Endothelial cell of umbilical vein (primary cell): ENCODE measurements at regions not wholly inside any gene's neighbourhood (a gene's known extent, or its start where the extent isn't known, plus 50 kb on each side); places are given as distances from the start of the nearest gene placed in this dataset.

Experiments
- BruUV-seq: library from RNA; stranded (reverse); fragments of 400-500 nt; replicated peaks from 2 replicates; lab custom pipeline; 2021; lab: Mats Ljungman, UMichigan
- CTCF ChIA-PET: fragments of 300-600, 350-600 bp; sonication (Branson Sonifier 250); formaldehyde crosslinking; loops from one replicate; lab custom pipeline; 2021; ENCODE audit warnings: antibody characterized with exemption, inconsistent platforms; lab: Charles Lee
- POLR2A ChIA-PET: fragments of 300-600, 350-600 bp; sonication (Branson Sonifier 250); formaldehyde crosslinking; loops from one replicate; lab custom pipeline; 2021; ENCODE audit warnings: antibody characterized with exemption, inconsistent platforms; lab: Charles Lee
- DNase-seq: peaks from one replicate; pipeline ENCODE4 v3.0.0-alpha.2; 2011; ENCODE audit warnings: low read depth, low spot score
- FAIRE-seq: peaks from 2 replicates; lab custom pipeline; 2011; peaks lifted over from hg19 to GRCh38; lab: Jason Lieb, UNC
- H2AFZ ChIP-seq: 2 replicates; pipeline ENCODE4 v1.6.0; 2012; ENCODE audit warnings: low read depth, low read length, control low read depth, inconsistent platforms
- H3K27ac ChIP-seq: 2 replicates; pipeline ENCODE4 v1.5.1; 2011; ENCODE audit warnings: low read depth, mild to moderate bottlenecking, control low read depth, low read length, moderate library complexity; ENCODE audit not compliant: insufficient read depth
- H3K27me3 ChIP-seq, 2 experiments: 2 replicates each; pipeline versions ENCODE4 v1.6.0 to v1.6.1; 2011; ENCODE audit warnings: low read length in 2 of 2, mixed read lengths in 1 of 2; ENCODE audit not compliant: control insufficient read depth in 2 of 2, insufficient read depth in 2 of 2
- H3K36me3 ChIP-seq, 2 experiments: 2 replicates in 1 of 2; 3 replicates in 1 of 2; pipeline ENCODE4 v1.5.1; 2011; ENCODE audit warnings: low read length in 2 of 2, mild to moderate bottlenecking in 1 of 2, moderate library complexity in 1 of 2; ENCODE audit not compliant: control insufficient read depth in 2 of 2, insufficient read depth in 2 of 2; ENCODE audit errors: extremely low read depth in 1 of 2
- H3K4me1 ChIP-seq: 3 replicates; pipeline ENCODE4 v1.5.1; 2011; ENCODE audit warnings: mild to moderate bottlenecking, low read length; ENCODE audit not compliant: control insufficient read depth, insufficient read depth; ENCODE audit errors: extremely low read depth
- H3K4me2 ChIP-seq: 2 replicates; pipeline ENCODE4 v1.6.1; 2011; ENCODE audit warnings: low read length, control low read depth, mixed read lengths; ENCODE audit not compliant: insufficient read depth
- H3K4me3 ChIP-seq, 3 experiments: fragments of 200-600 bp in 1 of 3; sonication (generic), shearing (Covaris generic) in 1 of 3; replicated peaks in 1 of 3; 2 replicates each; pipeline ENCODE4 v1.5.1; 2011 to 2016; ENCODE audit warnings: control low read depth in 3 of 3, low read length in 3 of 3, mild to moderate bottlenecking in 2 of 3, inconsistent platforms in 1 of 3, low read depth in 1 of 3, moderate library complexity in 1 of 3; ENCODE audit not compliant: insufficient read depth in 1 of 3
- H3K79me2 ChIP-seq: 2 replicates; pipeline ENCODE4 v1.6.0; 2012; ENCODE audit warnings: low read length, inconsistent platforms; ENCODE audit not compliant: control insufficient read depth, insufficient read depth
- H3K9ac ChIP-seq: replicated peaks from 2 replicates; pipeline ENCODE3; 2011; ENCODE audit warnings: low read length, control low read depth; ENCODE audit not compliant: insufficient read depth; ENCODE audit errors: extremely low read depth
- H3K9me1 ChIP-seq: replicated peaks from 3 replicates; pipeline ENCODE4 v1.6.0; 2011; ENCODE audit warnings: mild to moderate bottlenecking, low read length; ENCODE audit not compliant: control insufficient read depth, insufficient read depth; ENCODE audit errors: extremely low read depth
- H3K9me3 ChIP-seq: replicated peaks from 2 replicates; pipeline ENCODE4 v1.5.1; 2012; ENCODE audit warnings: low read length, inconsistent platforms; ENCODE audit not compliant: control insufficient read depth, insufficient read depth
- H4K20me1 ChIP-seq: replicated peaks from 2 replicates; pipeline ENCODE3; 2011; ENCODE audit warnings: mild to moderate bottlenecking, low read length; ENCODE audit not compliant: control insufficient read depth, insufficient read depth; ENCODE audit errors: extremely low read depth
- MYC ChIP-seq: IDR thresholded peaks from one replicate; pipeline ENCODE4 v1.6.1; 2011; ENCODE audit warnings: mild to moderate bottlenecking, low read depth, low read length
- POLR2A ChIP-seq: IDR thresholded peaks from 2 replicates; pipeline ENCODE4 v1.6.1; 2012; ENCODE audit warnings: low read depth, mild to moderate bottlenecking, control low read depth, low read length
- dilution Hi-C: fragments of 300-500 bp; cut with MboI; formaldehyde crosslinking; loops from one replicate; pipeline ENCODE4 v1.15.0; 2019; ENCODE audit warnings: low sequenced_read_pairs; ENCODE audit not compliant: extremely low pct_ligation_motif_present
- intact Hi-C: fragments of 100-400 bp; cut with micrococcal nuclease; formaldehyde crosslinking; loops from one replicate; pipeline ENCODE4 v1.10.0; 2022
- TF ChIP-seq, protein P1 (sequence below), 2 donors: IDR thresholded peaks; 1 replicate in 1 of 2; 2 replicates in 1 of 2; pipeline ENCODE4 v1.5.1; 2011; ENCODE audit warnings: low read length in 2 of 2, mild to moderate bottlenecking in 2 of 2, moderate library complexity in 2 of 2, control low read depth in 1 of 2, inconsistent platforms in 1 of 2, low read depth in 1 of 2; ENCODE audit not compliant: insufficient read depth in 1 of 2; ENCODE audit errors: extremely low read depth in 1 of 2

DNA sequence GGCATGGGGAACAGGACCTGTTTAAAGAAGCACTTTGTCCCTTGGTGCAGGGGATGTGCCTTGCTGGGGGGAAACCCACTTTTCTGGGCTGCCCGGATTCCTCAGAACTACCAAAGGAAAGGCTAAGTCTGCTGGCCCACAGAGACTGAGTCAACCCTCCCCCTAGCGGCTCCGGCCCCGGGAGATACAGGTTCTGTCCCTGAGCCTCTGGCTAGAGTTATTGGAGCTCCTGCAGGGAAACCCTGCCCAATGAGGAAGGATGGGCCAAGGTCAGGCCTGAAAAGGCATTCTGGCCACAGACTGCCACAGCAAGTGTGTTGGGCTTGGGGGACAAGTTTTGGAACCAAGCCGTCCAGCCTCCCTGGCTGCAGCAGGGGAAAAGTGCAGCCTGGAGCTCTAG lies 490.9 kb upstream of the ACTRT1 start:
- Histone ChIP-seq H3K4me2 (no peak overlapping the region), H2AFZ (no peak overlapping the region), H3K9me3 (no peaks in the 10 kb centered on the region), H3K4me3 (no peak overlapping the region), H3K27me3 (no peaks in the 10 kb centered on the region), H3K4me1 (no peaks in the 10 kb centered on the region), H4K20me1 (no peaks in the 10 kb centered on the region), H3K36me3 (no peaks in the 10 kb centered on the region), H3K9ac (no peak overlapping the region), H3K9me1 (no peaks in the 10 kb centered on the region), H3K79me2 (no peaks in the 10 kb centered on the region), H3K27ac (no peak overlapping the region)
- ChIA-PET POLR2A (no interaction called here), CTCF (no interaction called here)
- no TSS peak for BruUV-seq
- no peak for FAIRE-seq
- no peak for TF ChIP-seq MYC
- intact Hi-C loops (no loop called here), dilution Hi-C loops (no loop called here)
- no peak for DNase-seq

DNA sequence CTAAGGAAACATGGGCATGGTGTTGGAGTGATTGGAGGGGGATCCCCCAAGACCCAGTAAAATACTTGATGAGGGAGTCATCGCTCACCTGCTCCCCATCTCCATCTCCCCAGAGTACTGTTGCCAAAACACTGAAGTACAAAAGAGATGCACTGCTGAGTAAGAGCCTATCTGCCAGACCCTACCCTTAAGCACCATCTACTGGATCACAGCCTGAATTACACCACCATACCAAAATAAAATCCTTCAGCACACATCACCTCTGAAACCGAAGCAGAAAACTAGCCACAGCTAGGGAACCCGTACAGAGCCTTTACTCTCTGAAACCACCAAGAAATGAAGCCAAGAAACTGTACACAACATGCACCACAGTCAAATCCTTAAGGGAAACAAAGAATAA lies 466.3 kb upstream of the ACTRT1 start:
- intact Hi-C loops, result loop anchor here (1.0 to 10.0 kb wide), 2 partner anchors 411 to 494 kb away; no protein-coding TSS in a partner anchor
- peak; percentile 33 for DNase-seq
- CTCF ChIA-PET, result interaction anchor here (2.7 to 3.2 kb wide), 2 partner anchors 412 to 1748 kb away, joined by 18 to 19 read pairs; no protein-coding TSS in a partner anchor

More for the DNA sequence above, 466.3 kb upstream of the ACTRT1 start:
- Histone ChIP-seq H4K20me1 (no peaks in the 10 kb centered on the region), H3K9me1 (no peaks in the 10 kb centered on the region), H3K9me3 (no peaks in the 10 kb centered on the region), H3K27me3 (no peaks in the 10 kb centered on the region), H2AFZ (no peak overlapping the region), H3K36me3 (no peaks in the 10 kb centered on the region), H3K27ac (no peak overlapping the region), H3K4me1 (no peaks in the 10 kb centered on the region), H3K4me2 (no peak overlapping the region), H3K79me2 (no peaks in the 10 kb centered on the region), H3K4me3 (no peak overlapping the region), H3K9ac (no peak overlapping the region)
- no TSS peak for BruUV-seq
- TF ChIP-seq, protein P1, sequence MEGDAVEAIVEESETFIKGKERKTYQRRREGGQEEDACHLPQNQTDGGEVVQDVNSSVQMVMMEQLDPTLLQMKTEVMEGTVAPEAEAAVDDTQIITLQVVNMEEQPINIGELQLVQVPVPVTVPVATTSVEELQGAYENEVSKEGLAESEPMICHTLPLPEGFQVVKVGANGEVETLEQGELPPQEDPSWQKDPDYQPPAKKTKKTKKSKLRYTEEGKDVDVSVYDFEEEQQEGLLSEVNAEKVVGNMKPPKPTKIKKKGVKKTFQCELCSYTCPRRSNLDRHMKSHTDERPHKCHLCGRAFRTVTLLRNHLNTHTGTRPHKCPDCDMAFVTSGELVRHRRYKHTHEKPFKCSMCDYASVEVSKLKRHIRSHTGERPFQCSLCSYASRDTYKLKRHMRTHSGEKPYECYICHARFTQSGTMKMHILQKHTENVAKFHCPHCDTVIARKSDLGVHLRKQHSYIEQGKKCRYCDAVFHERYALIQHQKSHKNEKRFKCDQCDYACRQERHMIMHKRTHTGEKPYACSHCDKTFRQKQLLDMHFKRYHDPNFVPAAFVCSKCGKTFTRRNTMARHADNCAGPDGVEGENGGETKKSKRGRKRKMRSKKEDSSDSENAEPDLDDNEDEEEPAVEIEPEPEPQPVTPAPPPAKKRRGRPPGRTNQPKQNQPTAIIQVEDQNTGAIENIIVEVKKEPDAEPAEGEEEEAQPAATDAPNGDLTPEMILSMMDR (IDR thresholded peaks at IDR 0.05; ENCODE audit: extremely low read depth in 1 of 2, insufficient read depth in 1 of 2, low read depth in 1 of 2, low read length in 2 of 2), result peak; percentile 28 to 36
- no peak for TF ChIP-seq POLR2A
- POLR2A ChIA-PET, result no interaction called here
- peak; percentile 33 for FAIRE-seq
- dilution Hi-C loops, result no loop called here
